IMR-90 (cell line): ENCODE measurements at regions not wholly inside any gene's neighbourhood (a gene's known extent, or its start where the extent isn't known, plus 50 kb on each side); places are given as distances from the start of the nearest gene placed in this dataset.

Experiments
- ATAC-seq: fragments of 200-7000 bp; cut with Tn5 transposase; 2 replicates; pipeline ENCODE4 v1.9.1; 2020; ENCODE audit warnings: low read depth, mild to moderate bottlenecking, moderate library complexity
- BruUV-seq: library from RNA; stranded (reverse); fragments of 400-500 nt; replicated peaks from 2 replicates; lab custom pipeline; 2021; lab: Mats Ljungman, UMichigan
- CTCF ChIA-PET: fragments of 300-600 bp; formaldehyde crosslinking; extraction: SDS; loops from one replicate; lab custom pipeline; 2021; ENCODE audit warnings: antibody characterized with exemption; lab: Yijun Ruan, JAX
- POLR2A ChIA-PET: fragments of 300-600 bp; sonication (Branson Sonifier 250); formaldehyde crosslinking; loops from one replicate; lab custom pipeline; 2022; ENCODE audit warnings: antibody characterized with exemption; ENCODE audit not compliant: unreplicated experiment; lab: Charles Lee
- DNase-seq: peaks from one replicate; pipeline ENCODE4 v3.0.0; 2013
- H2AFZ ChIP-seq: replicated peaks from 2 replicates; pipeline ENCODE3; 2013; ENCODE audit warnings: low read length, mild to moderate bottlenecking; ENCODE audit not compliant: poor library complexity
- H2AK5ac ChIP-seq: 2 replicates; pipeline ENCODE4 v1.6.1; 2013; ENCODE audit warnings: low read depth, low read length, inconsistent platforms
- H2AK9ac ChIP-seq: replicated peaks from 2 replicates; pipeline ENCODE3; 2013; ENCODE audit warnings: mild to moderate bottlenecking, low read depth, low read length, moderate library complexity; ENCODE audit not compliant: poor library complexity
- H2BK120ac ChIP-seq: 2 replicates; pipeline ENCODE4 v1.6.1; 2013; ENCODE audit warnings: low read depth, low read length, inconsistent platforms
- H2BK15ac ChIP-seq: 3 replicates; pipeline ENCODE4 v1.6.1; 2013; ENCODE audit warnings: low read depth, low read length, inconsistent platforms
- H2BK20ac ChIP-seq: 2 replicates; pipeline ENCODE4 v1.6.1; 2013; ENCODE audit warnings: low read depth, mild to moderate bottlenecking, inconsistent platforms, low read length, moderate library complexity
- H2BK5ac ChIP-seq: 2 replicates; pipeline ENCODE4 v1.6.1; 2013; ENCODE audit warnings: mild to moderate bottlenecking, low read depth, low read length, inconsistent platforms; ENCODE audit not compliant: poor library complexity, severe bottlenecking
- H3K14ac ChIP-seq: replicated peaks from 2 replicates; pipeline ENCODE4 v1.6.1; 2013; ENCODE audit warnings: low read depth, low read length, inconsistent platforms
- H3K18ac ChIP-seq: 2 replicates; pipeline ENCODE4 v1.6.1; 2013; ENCODE audit warnings: low read depth, low read length, control low read depth
- H3K23ac ChIP-seq: 2 replicates; pipeline ENCODE4 v1.6.1; 2013; ENCODE audit warnings: low read depth, low read length, inconsistent platforms
- H3K27ac ChIP-seq: 2 replicates; pipeline ENCODE4 v1.5.1; 2013; ENCODE audit warnings: mild to moderate bottlenecking, control low read depth, low read length; ENCODE audit not compliant: insufficient read depth
- H3K27me3 ChIP-seq: 2 replicates; pipeline ENCODE4 v1.6.1; 2013; ENCODE audit warnings: low read length; ENCODE audit not compliant: control insufficient read depth, insufficient read depth
- H3K36me3 ChIP-seq: 2 replicates; pipeline ENCODE4 v1.6.1; 2013; ENCODE audit warnings: low read length, mixed read lengths; ENCODE audit not compliant: control insufficient read depth, insufficient read depth
- H3K4ac ChIP-seq: 2 replicates; pipeline ENCODE4 v1.6.1; 2013; ENCODE audit warnings: low read depth, low read length, inconsistent platforms
- H3K4me1 ChIP-seq: 2 replicates; pipeline ENCODE4 v1.6.1; 2013; ENCODE audit warnings: low read length, mixed read lengths; ENCODE audit not compliant: control insufficient read depth, insufficient read depth
- H3K4me2 ChIP-seq: 2 replicates; pipeline ENCODE4 v1.6.1; 2013; ENCODE audit warnings: low read depth, mild to moderate bottlenecking, control low read depth, low read length, moderate library complexity
- H3K4me3 ChIP-seq: 2 replicates; pipeline ENCODE4 v1.5.1; 2013; ENCODE audit warnings: low read depth, mild to moderate bottlenecking, control low read depth, low read length, moderate library complexity; ENCODE audit not compliant: insufficient read depth
- H3K56ac ChIP-seq: 2 replicates; pipeline ENCODE4 v1.6.1; 2013; ENCODE audit warnings: low read length, inconsistent platforms; ENCODE audit not compliant: insufficient read depth; ENCODE audit errors: extremely low read depth
- H3K79me1 ChIP-seq, 2 experiments: 2 replicates each; pipeline ENCODE4 v1.6.1; 2013; ENCODE audit warnings: low read length in 2 of 2, inconsistent platforms in 1 of 2, low read depth in 1 of 2
- H3K9ac ChIP-seq: 2 replicates; pipeline ENCODE4 v1.6.1; 2013; ENCODE audit warnings: low read depth, low read length, control low read depth
- H3K9me1 ChIP-seq: 2 replicates; pipeline ENCODE4 v1.6.1; 2013; ENCODE audit warnings: low read length, inconsistent platforms; ENCODE audit not compliant: insufficient read depth
- H3K9me3 ChIP-seq: 2 replicates; pipeline ENCODE4 v1.6.1; 2013; ENCODE audit warnings: low read length; ENCODE audit not compliant: control insufficient read depth, insufficient read depth
- H4K20me1 ChIP-seq: 2 replicates; pipeline ENCODE4 v1.6.1; 2013; ENCODE audit warnings: low read length, inconsistent platforms; ENCODE audit not compliant: insufficient read depth
- H4K5ac ChIP-seq: 2 replicates; pipeline ENCODE4 v1.6.1; 2013; ENCODE audit warnings: mild to moderate bottlenecking, low read depth, low read length, control low read depth
- H4K8ac ChIP-seq, 2 experiments: 2 replicates each; pipeline ENCODE4 v1.6.1; 2013; ENCODE audit warnings: low read depth in 2 of 2, low read length in 2 of 2, control low read depth in 1 of 2, inconsistent platforms in 1 of 2
- H4K91ac ChIP-seq: 2 replicates; pipeline ENCODE4 v1.6.1; 2013; ENCODE audit warnings: low read depth, low read length, inconsistent platforms; ENCODE audit not compliant: insufficient read depth
- BHLHE40 ChIP-seq: fragments of 150-350 bp; IDR thresholded peaks from 2 replicates; pipeline ENCODE4 v1.6.1; 2016; ENCODE audit warnings: mild to moderate bottlenecking, low read depth, low read length
- CEBPB ChIP-seq: IDR thresholded peaks from 2 replicates; pipeline ENCODE4 v1.6.1; 2012; ENCODE audit warnings: low read depth, low read length, improper control_type of control experiment
- CHD1 ChIP-seq: IDR thresholded peaks from 2 replicates; pipeline ENCODE4 v1.6.1; 2012; ENCODE audit warnings: low read depth, low read length, improper control_type of control experiment
- FOS ChIP-seq: fragments of 150-350 bp; IDR thresholded peaks from 2 replicates; pipeline ENCODE4 v1.6.1; 2016; ENCODE audit warnings: low read depth, low read length
- MAFK ChIP-seq: IDR thresholded peaks from 2 replicates; pipeline ENCODE4 v1.6.1; 2012; ENCODE audit warnings: low read depth, low read length, improper control_type of control experiment
- MAZ ChIP-seq: IDR thresholded peaks from 2 replicates; pipeline ENCODE4 v1.6.1; 2012; ENCODE audit warnings: low read depth, mild to moderate bottlenecking, low read length, improper control_type of control experiment, moderate library complexity, borderline replicate concordance
- MXI1 ChIP-seq: IDR thresholded peaks from 2 replicates; pipeline ENCODE4 v1.6.1; 2012; ENCODE audit warnings: low read depth, mild to moderate bottlenecking, low read length, moderate library complexity, borderline replicate concordance
- POLR2A ChIP-seq: IDR thresholded peaks from 2 replicates; pipeline ENCODE4 v1.6.1; 2012; ENCODE audit warnings: mild to moderate bottlenecking, low read depth, low read length
- RFX5 ChIP-seq: IDR thresholded peaks from 2 replicates; pipeline ENCODE4 v1.8.0; 2012; ENCODE audit warnings: low read depth, mild to moderate bottlenecking, low read length, moderate library complexity
- SMC3 ChIP-seq: fragments of 150-350 bp; IDR thresholded peaks from 2 replicates; pipeline ENCODE4 v1.6.1; 2016; ENCODE audit warnings: low read depth, mild to moderate bottlenecking, antibody characterized with exemption, low read length, moderate library complexity
- WGBS, 2 experiments: methylation state at CpG; one replicate each; pipeline versions ENCODE4 v1.1.5 to v1.1.7; 2013; ENCODE audit warnings: missing lambda C conversion rate in 2 of 2; ENCODE audit not compliant: insufficient read length in 1 of 2; ENCODE audit errors: extremely low coverage in 2 of 2; 5-methylcytosine and 5-hydroxymethylcytosine counted together
- dilution Hi-C: fragments of 300-500 bp; cut with HindIII; formaldehyde crosslinking; loops from one replicate; pipeline ENCODE4 v1.14.3; 2018; ENCODE audit warnings: low sequenced_read_pairs; ENCODE audit not compliant: unreplicated experiment
- in situ Hi-C: fragments of 300-500 bp; cut with MboI; formaldehyde crosslinking; loops from 3 replicates; pipeline ENCODE4 v1.14.3; 2019; ENCODE audit warnings: low sequenced_read_pairs, inconsistent platforms, mixed read lengths
- intact Hi-C: fragments of 100-400 bp; cut with micrococcal nuclease; formaldehyde crosslinking; loops from 2 replicates; pipeline ENCODE4 v1.10.0; 2022
- TF ChIP-seq, protein P1 (sequence below): fragments of 150-350 bp; IDR thresholded peaks from 2 replicates; pipeline ENCODE4 v1.6.1; 2016; ENCODE audit warnings: low read depth, mild to moderate bottlenecking, low read length, moderate library complexity, borderline replicate concordance

DNA sequence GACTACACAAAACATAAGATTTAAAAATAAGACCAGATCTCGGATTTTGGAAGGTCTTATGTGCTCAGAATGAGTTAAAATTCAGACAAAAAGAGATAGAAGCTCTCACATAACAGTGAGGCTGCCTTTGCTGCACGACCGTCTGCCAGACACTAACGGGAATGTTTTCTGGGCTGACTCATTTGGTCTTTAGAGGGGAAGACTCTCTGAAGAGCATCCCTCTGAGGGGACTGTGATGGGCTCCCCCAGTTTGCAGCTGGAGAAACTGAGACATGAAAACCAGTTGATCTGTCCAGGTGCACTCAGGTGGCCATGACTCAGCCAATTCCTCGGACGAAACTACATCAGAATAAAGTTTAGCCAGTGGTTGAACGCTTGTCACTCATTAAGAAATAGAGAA, 153.9 kb downstream of the RNASET2 start:
- Histone ChIP-seq H3K36me3 (no peaks in the 10 kb centered on the region), H4K5ac (no peak overlapping the region), H2BK120ac (no peak overlapping the region), H3K14ac (no peak overlapping the region), H4K20me1 (no peaks in the 10 kb centered on the region), H3K23ac (no peak overlapping the region), H2BK20ac (no peak overlapping the region), H3K9me1 (no peaks in the 10 kb centered on the region), H2AK5ac (no peak overlapping the region), H3K9me3 (peaks cover 3% of the 10 kb centered on the region; the same call in 1 of the 2 replicates), H2BK15ac (no peak overlapping the region), H3K56ac (no peak overlapping the region), H2AFZ (no peak overlapping the region), H3K18ac (no peak overlapping the region), H3K4me2 (no peak overlapping the region), H3K9ac (no peak overlapping the region), H4K91ac (no peak overlapping the region), H3K4me3 (no peak overlapping the region), H3K27me3 (no peaks in the 10 kb centered on the region), H3K79me1 (no peaks in the 10 kb centered on the region), H3K4ac (no peak overlapping the region), H3K27ac (no peak overlapping the region), H4K8ac (no peak overlapping the region), H2AK9ac (no peak overlapping the region), H2BK5ac (no peak overlapping the region), H3K4me1 (no peaks in the 10 kb centered on the region)
- ATAC-seq (no peak), DNase-seq (no peak)
- ChIA-PET POLR2A (no interaction called here), CTCF (no interaction called here)
- intact Hi-C loops (no loop called here), in situ Hi-C loops (no loop called here), dilution Hi-C loops (no loop called here)
- BruUV-seq, result no TSS peak
- TF ChIP-seq MAZ, result no peak
- no peak for TF ChIP-seq RFX5
- no peak for TF ChIP-seq BHLHE40
- TF ChIP-seq, protein P1, sequence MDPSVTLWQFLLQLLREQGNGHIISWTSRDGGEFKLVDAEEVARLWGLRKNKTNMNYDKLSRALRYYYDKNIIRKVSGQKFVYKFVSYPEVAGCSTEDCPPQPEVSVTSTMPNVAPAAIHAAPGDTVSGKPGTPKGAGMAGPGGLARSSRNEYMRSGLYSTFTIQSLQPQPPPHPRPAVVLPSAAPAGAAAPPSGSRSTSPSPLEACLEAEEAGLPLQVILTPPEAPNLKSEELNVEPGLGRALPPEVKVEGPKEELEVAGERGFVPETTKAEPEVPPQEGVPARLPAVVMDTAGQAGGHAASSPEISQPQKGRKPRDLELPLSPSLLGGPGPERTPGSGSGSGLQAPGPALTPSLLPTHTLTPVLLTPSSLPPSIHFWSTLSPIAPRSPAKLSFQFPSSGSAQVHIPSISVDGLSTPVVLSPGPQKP, result no peak
- TF ChIP-seq FOS, result no peak
- no peak for TF ChIP-seq CEBPB
- no peak for TF ChIP-seq MAFK
- TF ChIP-seq MXI1, result no peak
- TF ChIP-seq SMC3, result no peak
- no peak for TF ChIP-seq CHD1
- no peak for TF ChIP-seq POLR2A
- 20% methylated on average over 1 of the region's 7 CpGs; no CpG with 5 or more reads in 1 of the 2 experiments for WGBS, 2 experiments
